OCI-LY7 (cell line): ENCODE measurements at regions not wholly inside any gene's neighbourhood (a gene's known extent, or its start where the extent isn't known, plus 50 kb on each side); places are given as distances from the start of the nearest gene placed in this dataset.

ENCODE experiments used
- BruUV-seq: library from RNA; stranded (reverse); fragments of 400-500 nt; replicated peaks from 2 replicates; lab custom pipeline; 2021; lab: Mats Ljungman, UMichigan
- CTCF ChIA-PET: fragments of 300-600 bp; sonication (Branson Sonifier 250); formaldehyde crosslinking; loops from one replicate; lab custom pipeline; 2022; ENCODE audit warnings: antibody characterized with exemption; ENCODE audit not compliant: unreplicated experiment; lab: Charles Lee
- POLR2A ChIA-PET: fragments of 300-600 bp; sonication (Branson Sonifier 250); formaldehyde crosslinking; loops from one replicate; lab custom pipeline; 2022; ENCODE audit warnings: antibody characterized with exemption; lab: Charles Lee
- DNase-seq: peaks from one replicate; pipeline ENCODE4 v3.0.0-alpha.2; 2015; ENCODE audit warnings: low spot score
- H2AFZ ChIP-seq: fragments of 200-600 bp; sonication (generic), shearing (Covaris generic); 2 replicates; pipeline ENCODE4 v1.6.1; 2014; ENCODE audit warnings: mild to moderate bottlenecking, antibody characterized with exemption, low read length, moderate library complexity
- H3K27ac ChIP-seq: fragments of 200-600 bp; sonication (generic); 2 replicates; pipeline ENCODE4 v1.5.1; 2014; ENCODE audit warnings: mixed run types, low read depth, mild to moderate bottlenecking, moderate library complexity, low read length, inconsistent platforms; ENCODE audit not compliant: poor library complexity, severe bottlenecking
- H3K36me3 ChIP-seq: fragments of 200-600 bp; sonication (generic); 2 replicates; pipeline ENCODE4 v1.6.1; 2014; ENCODE audit warnings: mild to moderate bottlenecking, antibody characterized with exemption, low read length, moderate library complexity, mixed read lengths; ENCODE audit not compliant: insufficient read depth
- H3K4me1 ChIP-seq: fragments of 200-600 bp; sonication (generic); 2 replicates; pipeline ENCODE4 v1.5.1; 2014; ENCODE audit warnings: mild to moderate bottlenecking, low read length; ENCODE audit not compliant: insufficient read depth, poor library complexity, severe bottlenecking
- H3K4me2 ChIP-seq: fragments of 200-600 bp; sonication (generic); 2 replicates; pipeline ENCODE4 v1.6.1; 2014; ENCODE audit warnings: mild to moderate bottlenecking, low read length
- H3K4me3 ChIP-seq: fragments of 200-600 bp; sonication (generic); 2 replicates; pipeline ENCODE4 v1.5.1; 2014; ENCODE audit warnings: mild to moderate bottlenecking, low read depth, low read length; ENCODE audit not compliant: poor library complexity, severe bottlenecking
- H3K79me2 ChIP-seq: fragments of 200-600 bp; sonication (generic); 2 replicates; pipeline ENCODE4 v1.6.1; 2016; ENCODE audit warnings: low read depth, mild to moderate bottlenecking, low read length, moderate library complexity, mixed read lengths; ENCODE audit not compliant: insufficient read depth
- H3K9me2 ChIP-seq: fragments of 200-600 bp; sonication (generic); 2 replicates; pipeline ENCODE4 v1.6.1; 2016; ENCODE audit warnings: mild to moderate bottlenecking, low read length, mixed read lengths; ENCODE audit not compliant: insufficient read depth
- H3K9me3 ChIP-seq: fragments of 200-600 bp; sonication (generic); 2 replicates; pipeline ENCODE4 v1.6.1; 2014; ENCODE audit warnings: mild to moderate bottlenecking, mixed run types, low read length, mixed read lengths
- H4K20me1 ChIP-seq: fragments of 200-600 bp; sonication (generic); 2 replicates; pipeline ENCODE4 v1.6.1; 2014; ENCODE audit warnings: mild to moderate bottlenecking, antibody characterized with exemption, low read length, moderate library complexity, mixed read lengths; ENCODE audit not compliant: insufficient read depth
- CTCF ChIP-seq: fragments of 200-600 bp; sonication (generic); conservative IDR thresholded peaks from 2 replicates; pipeline ENCODE4 v1.5.1; 2014; ENCODE audit warnings: mild to moderate bottlenecking, antibody characterized with exemption, low read length, moderate library complexity, mixed read lengths
- EZH2phosphoT487 ChIP-seq: fragments of 200-600 bp; sonication (generic); IDR thresholded peaks from 2 replicates; pipeline ENCODE4 v1.6.1; 2018; ENCODE audit warnings: low read depth, borderline replicate concordance, mild to moderate bottlenecking, mixed run types, antibody characterized with exemption, low read length, moderate library complexity, mixed read lengths
- intact Hi-C: fragments of 100-400 bp; cut with micrococcal nuclease; formaldehyde crosslinking; loops from one replicate; pipeline ENCODE4 v1.10.0; 2022; ENCODE audit not compliant: unreplicated experiment

GRCh38 chr11:64499261-64500004 is 56.3 kb upstream of the SLC22A11 start:
- H3K4me2 ChIP-seq = no peak overlapping the region
- H3K4me1 ChIP-seq = no peaks in the 10 kb centered on the region
- H3K9me2 ChIP-seq = no peaks in the 10 kb centered on the region
- no peak overlapping the region for H3K27ac ChIP-seq
- no peak for DNase-seq
- no TSS peak for BruUV-seq
- H4K20me1 ChIP-seq = no peaks in the 10 kb centered on the region
- no peak for TF ChIP-seq CTCF
- no peak for TF ChIP-seq EZH2phosphoT487
- no peak overlapping the region for H3K4me3 ChIP-seq
- POLR2A ChIA-PET = no interaction called here
- no peaks in the 10 kb centered on the region for H3K9me3 ChIP-seq
- intact Hi-C loops = no loop called here
- H3K79me2 ChIP-seq = no peaks in the 10 kb centered on the region
- H3K36me3 ChIP-seq = no peaks in the 10 kb centered on the region
- no peak overlapping the region for H2AFZ ChIP-seq
- CTCF ChIA-PET = interaction anchor here (0.6 kb wide), 1 partner anchor 50 kb away, joined by 3 read pairs; no protein-coding TSS in a partner anchor

- ChIA-PET POLR2A (no interaction called here), CTCF (no interaction called here)
- BruUV-seq = no TSS peak
- no peaks in the 10 kb centered on the region for H3K9me3 ChIP-seq
- H3K4me2 ChIP-seq = no peak overlapping the region
- no peak overlapping the region for H3K4me3 ChIP-seq
- no peaks in the 10 kb centered on the region for H4K20me1 ChIP-seq
- no peak overlapping the region for H3K27ac ChIP-seq
- no peaks in the 10 kb centered on the region for H3K36me3 ChIP-seq
- no peak for DNase-seq
- no peaks in the 10 kb centered on the region for H3K79me2 ChIP-seq
- no peaks in the 10 kb centered on the region for H3K9me2 ChIP-seq
- TF ChIP-seq CTCF (no peak), EZH2phosphoT487 (no peak)
- no peak overlapping the region for H2AFZ ChIP-seq
- intact Hi-C loops = no loop called here
- no peaks in the 10 kb centered on the region for H3K4me1 ChIP-seq
Observed at GRCh38 chr11:64500176-64501013, 55.3 kb upstream of the SLC22A11 start.
